SK-N-MC (cell line): ENCODE measurements at regions not wholly inside any gene's neighbourhood (a gene's known extent, or its start where the extent isn't known, plus 50 kb on each side); places are given as distances from the start of the nearest gene placed in this dataset.
"Not testable (repeated sequence)": the region's sequence is repeated elsewhere in the genome, so short reads cannot be mapped to it uniquely, and the experiment has no call there.

ENCODE experiments used
- EZH2 ChIP-seq: fragments of 200-600 bp; sonication (generic); IDR thresholded peaks from one replicate; pipeline ENCODE4 v1.6.1; 2017; ENCODE audit warnings: antibody characterized with exemption
- FOXP2 ChIP-seq: optimal IDR thresholded peaks from 2 replicates; pipeline ENCODE3; 2011; ENCODE audit warnings: mild to moderate bottlenecking, moderate library complexity; ENCODE audit not compliant: insufficient read depth; ENCODE audit errors: extremely low read length, control extremely low read depth
- POLR2AphosphoS5 ChIP-seq: IDR thresholded peaks from 2 replicates; pipeline ENCODE4 v1.6.1; 2012; ENCODE audit warnings: mild to moderate bottlenecking, low read depth, low read length, borderline replicate concordance

DNA sequence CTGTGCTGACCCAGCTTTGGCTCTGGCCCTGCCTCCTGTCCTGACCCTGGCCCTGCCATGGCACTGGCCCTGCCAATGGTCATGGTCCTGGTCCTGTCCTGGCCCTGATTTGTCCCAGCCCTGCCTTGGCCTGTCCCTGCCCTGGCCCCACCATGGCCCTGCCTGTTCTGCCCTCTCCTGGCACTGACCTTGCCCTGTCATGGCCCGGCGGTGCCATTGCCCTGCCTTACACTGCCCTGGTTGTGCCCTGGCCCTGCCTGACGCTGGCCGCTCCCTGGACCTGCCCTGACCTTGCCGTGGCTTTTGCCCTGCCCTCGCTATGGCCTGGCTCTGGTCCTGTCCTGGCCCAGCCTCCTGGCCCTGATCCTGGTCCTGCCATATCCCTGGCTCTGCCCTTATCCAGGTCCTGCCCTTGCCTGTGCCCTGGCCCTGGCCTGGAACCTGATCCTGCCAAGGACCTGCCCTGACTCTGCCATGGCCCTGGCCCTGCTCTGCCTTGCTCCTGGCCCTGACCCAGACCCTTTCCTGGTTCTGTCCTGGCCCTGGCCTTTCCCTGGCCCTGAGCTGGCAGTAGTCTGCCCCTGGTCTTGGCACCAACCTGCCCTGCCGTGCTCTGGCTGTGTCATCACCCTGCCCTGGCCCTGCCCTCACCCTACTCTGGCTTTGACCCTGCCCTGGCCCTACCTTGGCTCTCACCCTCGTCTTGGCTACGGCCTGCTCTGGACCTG is 225.5 kb downstream of the LIPI start:
- not testable (repeated sequence) for TF ChIP-seq POLR2AphosphoS5, EZH2, FOXP2
